Upper lobe of right lung (tissue), 1 donor: ENCODE measurements at regions not wholly inside any gene's neighbourhood (a gene's known extent, or its start where the extent isn't known, plus 50 kb on each side); places are given as distances from the start of the nearest gene placed in this dataset.

Experiments used
- ATAC-seq: fragments of 200-7000 bp; cut with Tn5 transposase; one replicate; pipeline ENCODE4 v1.9.1; 2020; ENCODE audit warnings: mild to moderate bottlenecking, moderate library complexity
- DNase-seq: peaks from one replicate; pipeline ENCODE4 v3.0.0-alpha.2; 2020
- H3K27ac ChIP-seq: fragments of 200-600 bp; one replicate; pipeline ENCODE4 v1.8.0; 2022
- H3K27me3 ChIP-seq: fragments of 200-600 bp; one replicate; pipeline ENCODE4 v1.8.0; 2022; ENCODE audit warnings: mild to moderate bottlenecking
- H3K36me3 ChIP-seq: fragments of 200-600 bp; one replicate; pipeline ENCODE4 v1.8.0; 2022
- H3K4me1 ChIP-seq: fragments of 200-600 bp; one replicate; pipeline ENCODE4 v1.8.0; 2022
- H3K4me3 ChIP-seq: fragments of 200-600 bp; one replicate; pipeline ENCODE4 v1.8.0; 2022; ENCODE audit warnings: mild to moderate bottlenecking
- H3K9me3 ChIP-seq: fragments of 200-600 bp; one replicate; pipeline ENCODE4 v1.8.0; 2022
- intact Hi-C: fragments of 100-400 bp; cut with DNase I; formaldehyde crosslinking; loops from one replicate; pipeline ENCODE4 v1.11.0; 2022
- TF ChIP-seq, protein P1 (sequence below): fragments of 200-600 bp; IDR thresholded peaks from one replicate; pipeline ENCODE4 v1.8.0; 2022; ENCODE audit warnings: antibody characterized with exemption
- donor health status: DM: no; HTN: yes; CAD: no; lungs with severe emphysema.

DNA sequence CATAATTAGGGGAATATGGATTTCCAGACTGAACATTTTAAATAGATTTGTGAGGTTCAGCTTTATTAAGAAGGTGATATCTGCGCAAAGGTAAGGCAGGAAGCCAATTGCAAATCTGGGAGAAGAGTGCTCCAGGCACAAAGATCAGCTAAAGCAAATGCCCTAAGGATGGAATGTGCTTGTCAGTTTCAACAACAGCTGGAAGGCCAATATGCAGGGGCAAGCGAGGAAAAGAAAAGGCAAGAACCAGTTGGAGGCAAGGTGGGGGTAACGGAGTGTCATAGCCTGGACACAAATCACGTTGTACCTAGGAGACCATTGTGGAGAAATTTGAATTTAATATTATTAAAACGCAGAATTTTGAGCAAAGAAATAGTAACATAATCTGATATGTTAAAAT, 1710.3 kb upstream of the PCDH7 start:
- Histone ChIP-seq H3K9me3 (peaks cover 8% of the 10 kb centered on the region), H3K36me3 (no peaks in the 10 kb centered on the region), H3K27me3 (no peaks in the 10 kb centered on the region), H3K4me1 (no peaks in the 10 kb centered on the region), H3K27ac (no peak overlapping the region), H3K4me3 (no peak overlapping the region)
- DNase-seq (no peak), ATAC-seq (no peak)
- TF ChIP-seq, protein P1, sequence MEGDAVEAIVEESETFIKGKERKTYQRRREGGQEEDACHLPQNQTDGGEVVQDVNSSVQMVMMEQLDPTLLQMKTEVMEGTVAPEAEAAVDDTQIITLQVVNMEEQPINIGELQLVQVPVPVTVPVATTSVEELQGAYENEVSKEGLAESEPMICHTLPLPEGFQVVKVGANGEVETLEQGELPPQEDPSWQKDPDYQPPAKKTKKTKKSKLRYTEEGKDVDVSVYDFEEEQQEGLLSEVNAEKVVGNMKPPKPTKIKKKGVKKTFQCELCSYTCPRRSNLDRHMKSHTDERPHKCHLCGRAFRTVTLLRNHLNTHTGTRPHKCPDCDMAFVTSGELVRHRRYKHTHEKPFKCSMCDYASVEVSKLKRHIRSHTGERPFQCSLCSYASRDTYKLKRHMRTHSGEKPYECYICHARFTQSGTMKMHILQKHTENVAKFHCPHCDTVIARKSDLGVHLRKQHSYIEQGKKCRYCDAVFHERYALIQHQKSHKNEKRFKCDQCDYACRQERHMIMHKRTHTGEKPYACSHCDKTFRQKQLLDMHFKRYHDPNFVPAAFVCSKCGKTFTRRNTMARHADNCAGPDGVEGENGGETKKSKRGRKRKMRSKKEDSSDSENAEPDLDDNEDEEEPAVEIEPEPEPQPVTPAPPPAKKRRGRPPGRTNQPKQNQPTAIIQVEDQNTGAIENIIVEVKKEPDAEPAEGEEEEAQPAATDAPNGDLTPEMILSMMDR = no peak
- intact Hi-C loops = no loop called here

DNA sequence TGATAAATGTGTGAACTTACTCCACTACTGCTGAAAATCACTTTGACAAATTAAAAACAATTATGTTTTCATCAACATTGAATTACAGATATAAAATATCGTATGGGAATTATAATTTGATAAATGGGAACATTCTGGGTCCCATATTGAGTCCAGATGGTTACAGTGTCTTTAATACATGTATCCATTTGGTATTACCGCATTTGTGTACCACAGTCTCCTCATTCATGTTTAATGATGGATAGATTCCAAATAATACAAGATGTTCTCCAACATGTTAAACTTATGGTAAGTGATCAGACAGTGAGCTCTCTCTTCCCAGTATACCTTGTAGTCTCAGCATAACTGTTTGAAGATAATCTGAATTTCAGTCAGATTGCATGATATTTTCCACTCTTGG, 1706.8 kb upstream of the PCDH7 start:
- Histone ChIP-seq H3K4me1 (no peaks in the 10 kb centered on the region), H3K4me3 (no peak overlapping the region), H3K27me3 (no peaks in the 10 kb centered on the region), H3K36me3 (no peaks in the 10 kb centered on the region), H3K9me3 (peaks cover 13% of the 10 kb centered on the region), H3K27ac (no peak overlapping the region)
- TF ChIP-seq, protein P1 = no peak
- intact Hi-C loops = no loop called here
- DNase-seq (no peak), ATAC-seq (no peak)

DNA sequence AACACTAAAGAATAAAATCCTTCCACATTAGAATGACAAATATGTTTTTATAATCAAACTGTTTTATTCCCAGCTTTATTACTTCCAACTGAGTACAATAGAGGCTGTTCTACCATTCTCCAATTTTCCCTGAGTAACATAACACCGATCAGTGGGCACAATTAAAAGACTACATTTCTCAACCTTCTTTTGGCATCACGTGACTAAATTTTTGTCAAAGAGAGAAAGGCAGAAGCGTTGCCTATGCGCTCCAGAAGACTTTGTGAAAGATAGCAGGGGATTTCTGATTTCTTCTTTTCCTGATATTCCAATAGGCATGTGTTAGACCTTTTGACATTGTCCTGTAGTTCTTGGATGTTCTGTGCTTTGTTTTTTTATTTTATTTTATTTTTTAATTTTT, 1705.6 kb upstream of the PCDH7 start:
- H3K36me3 ChIP-seq = no peaks in the 10 kb centered on the region
- intact Hi-C loops = no loop called here

DNA sequence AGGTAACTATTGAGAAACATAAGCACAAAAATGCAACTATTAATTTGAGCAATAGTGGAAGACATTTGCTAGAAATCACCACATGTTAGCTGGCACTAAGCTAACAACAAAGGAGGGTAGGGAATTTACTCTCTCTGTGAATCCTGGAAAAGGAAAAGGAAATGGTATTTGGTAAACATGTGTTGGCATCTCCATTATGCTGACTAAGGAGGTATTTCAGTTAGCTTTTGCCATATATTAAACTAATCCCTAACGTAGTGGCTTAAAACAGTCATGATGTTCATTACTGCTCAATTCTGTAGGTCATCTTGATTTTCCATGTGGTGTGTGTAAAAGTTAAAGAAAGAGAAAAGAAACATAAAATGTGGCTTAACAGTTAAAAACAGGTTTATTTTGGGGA, 1686.5 kb upstream of the PCDH7 start:
- no peak for ATAC-seq
- no peaks in the 10 kb centered on the region for H3K36me3 ChIP-seq

More for the DNA sequence above, 1705.6 kb upstream of the PCDH7 start:
- no peaks in the 10 kb centered on the region for H3K27me3 ChIP-seq
- ATAC-seq (no peak), DNase-seq (no peak)
- no peak overlapping the region for H3K27ac ChIP-seq
- H3K9me3 ChIP-seq = peaks cover 13% of the 10 kb centered on the region
- no peak overlapping the region for H3K4me3 ChIP-seq
- no peaks in the 10 kb centered on the region for H3K4me1 ChIP-seq
- TF ChIP-seq, protein P1 = no peak

DNA sequence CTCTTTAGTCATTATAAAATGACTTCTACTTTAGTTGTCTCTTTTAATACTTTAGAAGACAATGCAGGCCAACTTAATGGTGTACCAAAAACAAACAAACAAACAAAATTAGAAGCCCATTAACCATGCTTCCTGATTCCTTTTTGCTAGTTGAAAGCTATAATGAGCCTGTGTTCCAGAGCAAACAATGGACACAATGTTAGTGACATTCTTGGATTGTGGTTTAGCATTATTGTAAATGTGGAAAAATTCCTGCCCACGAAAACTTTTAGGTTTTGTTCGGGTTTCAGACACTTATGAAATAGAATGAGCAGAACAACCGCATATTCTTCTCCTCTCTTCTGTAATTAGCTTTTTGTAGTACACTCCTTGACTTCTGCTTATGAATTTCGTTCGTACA, 1682.7 kb upstream of the PCDH7 start:
- no peaks in the 10 kb centered on the region for H3K9me3 ChIP-seq
- H3K27ac ChIP-seq = no peak overlapping the region
- H3K36me3 ChIP-seq = no peaks in the 10 kb centered on the region
- H3K4me3 ChIP-seq = no peak overlapping the region
- TF ChIP-seq, protein P1 = no peak
- H3K27me3 ChIP-seq = no peaks in the 10 kb centered on the region
- H3K4me1 ChIP-seq = no peaks in the 10 kb centered on the region
- intact Hi-C loops = no loop called here
- DNase-seq (no peak), ATAC-seq (no peak)

More for the DNA sequence above, 1686.5 kb upstream of the PCDH7 start:
- TF ChIP-seq, protein P1 = no peak
- no peaks in the 10 kb centered on the region for H3K9me3 ChIP-seq
- intact Hi-C loops = no loop called here
- no peak for DNase-seq
- H3K4me3 ChIP-seq = no peak overlapping the region
- H3K4me1 ChIP-seq = no peaks in the 10 kb centered on the region
- no peak overlapping the region for H3K27ac ChIP-seq
- no peaks in the 10 kb centered on the region for H3K27me3 ChIP-seq

DNA sequence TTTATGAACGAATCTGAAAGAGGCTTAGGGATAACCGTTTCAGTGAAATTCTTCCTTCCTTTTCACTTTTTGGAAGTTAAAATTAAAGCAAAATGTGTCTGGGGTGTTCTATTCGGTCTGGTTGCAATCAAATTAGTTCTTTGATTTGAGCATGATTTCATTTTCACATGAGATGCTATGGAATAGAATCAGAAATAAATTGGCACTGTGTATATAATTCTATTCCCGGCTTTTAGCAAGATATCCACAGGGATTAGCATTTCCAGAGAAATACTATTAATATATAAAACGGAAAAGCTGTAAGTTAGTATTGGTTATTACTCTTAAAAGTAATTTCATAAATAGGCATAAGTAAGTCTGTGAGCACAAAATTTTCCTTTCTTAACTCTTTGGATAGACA, 1676.8 kb upstream of the PCDH7 start:
- DNase-seq (no peak), ATAC-seq (no peak)
- no peak overlapping the region for H3K27ac ChIP-seq
- H3K27me3 ChIP-seq = no peaks in the 10 kb centered on the region
- intact Hi-C loops = no loop called here
- no peaks in the 10 kb centered on the region for H3K4me1 ChIP-seq
- TF ChIP-seq, protein P1 = no peak
- H3K4me3 ChIP-seq = no peak overlapping the region
- H3K36me3 ChIP-seq = no peaks in the 10 kb centered on the region
- no peaks in the 10 kb centered on the region for H3K9me3 ChIP-seq
